Testis (tissue), 2 donors: ENCODE measurements at regions not wholly inside any gene's neighbourhood (a gene's known extent, or its start where the extent isn't known, plus 50 kb on each side); places are given as distances from the start of the nearest gene placed in this dataset.

Source experiments
- POLR2A ChIP-seq: fragments of 450-650 bp; IDR thresholded peaks from one replicate; pipeline ENCODE4 v1.6.1; 2017; ENCODE audit warnings: antibody characterized with exemption, mild to moderate bottlenecking, moderate library complexity
- TF ChIP-seq, protein P1 (sequence below), 3 experiments: fragments of 450-650 bp in 2 of 3; fragments of 200-600 bp in 1 of 3; sonication (generic) in 1 of 3; IDR thresholded peaks; one replicate each; pipeline ENCODE4 v1.5.1; 2016 to 2019; ENCODE audit warnings: antibody characterized with exemption in 3 of 3, mild to moderate bottlenecking in 2 of 3, moderate library complexity in 1 of 3

DNA sequence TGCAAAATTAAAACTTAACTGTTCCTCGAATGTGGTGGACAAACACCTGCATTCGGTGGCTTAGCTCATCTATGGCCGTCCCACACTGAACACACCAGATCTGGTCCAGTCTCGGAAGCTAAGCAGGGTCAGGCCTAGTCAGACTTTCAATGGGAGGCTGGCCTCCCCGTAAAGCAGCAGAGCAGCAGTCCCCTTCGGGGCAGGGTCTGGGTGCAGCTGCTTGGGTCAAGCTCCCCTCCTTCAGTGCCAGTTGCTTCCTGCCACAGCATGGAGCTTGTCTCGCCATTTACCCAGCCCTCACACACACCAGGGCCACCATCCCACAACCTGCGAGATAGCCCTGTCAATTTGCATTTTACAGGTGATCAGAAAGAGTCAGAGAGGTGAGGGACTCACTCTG is 93.2 kb downstream of the TUBA3C start:
- TF ChIP-seq, protein P1, sequence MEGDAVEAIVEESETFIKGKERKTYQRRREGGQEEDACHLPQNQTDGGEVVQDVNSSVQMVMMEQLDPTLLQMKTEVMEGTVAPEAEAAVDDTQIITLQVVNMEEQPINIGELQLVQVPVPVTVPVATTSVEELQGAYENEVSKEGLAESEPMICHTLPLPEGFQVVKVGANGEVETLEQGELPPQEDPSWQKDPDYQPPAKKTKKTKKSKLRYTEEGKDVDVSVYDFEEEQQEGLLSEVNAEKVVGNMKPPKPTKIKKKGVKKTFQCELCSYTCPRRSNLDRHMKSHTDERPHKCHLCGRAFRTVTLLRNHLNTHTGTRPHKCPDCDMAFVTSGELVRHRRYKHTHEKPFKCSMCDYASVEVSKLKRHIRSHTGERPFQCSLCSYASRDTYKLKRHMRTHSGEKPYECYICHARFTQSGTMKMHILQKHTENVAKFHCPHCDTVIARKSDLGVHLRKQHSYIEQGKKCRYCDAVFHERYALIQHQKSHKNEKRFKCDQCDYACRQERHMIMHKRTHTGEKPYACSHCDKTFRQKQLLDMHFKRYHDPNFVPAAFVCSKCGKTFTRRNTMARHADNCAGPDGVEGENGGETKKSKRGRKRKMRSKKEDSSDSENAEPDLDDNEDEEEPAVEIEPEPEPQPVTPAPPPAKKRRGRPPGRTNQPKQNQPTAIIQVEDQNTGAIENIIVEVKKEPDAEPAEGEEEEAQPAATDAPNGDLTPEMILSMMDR (IDR thresholded peaks at IDR 0.05) = no peak
- no peak for TF ChIP-seq POLR2A
